BE2C (cell line): ENCODE measurements at regions not wholly inside any gene's neighbourhood (a gene's known extent, or its start where the extent isn't known, plus 50 kb on each side); places are given as distances from the start of the nearest gene placed in this dataset.

Source experiments
- DNase-seq: peaks from one replicate; pipeline ENCODE4 v3.0.0-alpha.2; 2020
- H3K27me3 ChIP-seq: fragments of 250-450 bp; sonication (Bioruptor Pico); 2 replicates; pipeline ENCODE4 v1.5.1; 2020; ENCODE audit warnings: mild to moderate bottlenecking
- H3K36me3 ChIP-seq: fragments of 250-450 bp; sonication (Bioruptor Pico); 2 replicates; pipeline ENCODE4 v1.5.1; 2020; ENCODE audit warnings: mild to moderate bottlenecking
- H3K4me1 ChIP-seq: fragments of 250-450 bp; sonication (Bioruptor Pico); 2 replicates; pipeline ENCODE4 v1.5.1; 2020
- H3K4me3 ChIP-seq: 2 replicates; pipeline ENCODE4 v1.5.1; 2011; ENCODE audit warnings: low read depth, low read length
- H3K9me3 ChIP-seq: fragments of 250-450 bp; sonication (Bioruptor Pico); 2 replicates; pipeline ENCODE4 v1.5.1; 2020
- TF ChIP-seq, protein P1 (sequence below): IDR thresholded peaks from 2 replicates; pipeline ENCODE4 v1.5.1; 2012; ENCODE audit warnings: mild to moderate bottlenecking, low read depth, low read length

DNA sequence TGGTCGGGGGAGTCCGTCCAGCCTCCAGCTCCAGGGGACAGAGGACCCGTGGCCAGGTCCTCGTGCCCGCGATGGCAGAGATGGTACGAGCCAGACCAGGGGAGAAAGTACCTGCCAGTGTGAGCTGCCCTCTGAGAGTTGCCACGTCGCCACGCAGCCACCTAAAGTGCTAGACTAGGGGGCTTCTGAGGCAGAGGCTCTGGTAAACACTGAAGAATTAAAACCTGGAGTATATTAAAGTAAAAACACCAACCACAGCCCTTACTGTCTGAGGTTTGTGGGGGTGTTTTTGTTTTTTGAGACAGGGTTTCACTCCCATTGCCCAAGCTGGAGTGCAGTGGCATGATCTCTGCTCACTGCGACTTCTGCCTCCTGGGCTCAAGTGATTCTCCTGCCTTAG is 60.1 kb upstream of the SORCS2 start:
- no peak for DNase-seq
- Histone ChIP-seq H3K36me3 (no peaks in the 10 kb centered on the region), H3K27me3 (no peaks in the 10 kb centered on the region), H3K4me3 (no peak overlapping the region), H3K4me1 (no peaks in the 10 kb centered on the region), H3K9me3 (no peaks in the 10 kb centered on the region)
- TF ChIP-seq, protein P1, sequence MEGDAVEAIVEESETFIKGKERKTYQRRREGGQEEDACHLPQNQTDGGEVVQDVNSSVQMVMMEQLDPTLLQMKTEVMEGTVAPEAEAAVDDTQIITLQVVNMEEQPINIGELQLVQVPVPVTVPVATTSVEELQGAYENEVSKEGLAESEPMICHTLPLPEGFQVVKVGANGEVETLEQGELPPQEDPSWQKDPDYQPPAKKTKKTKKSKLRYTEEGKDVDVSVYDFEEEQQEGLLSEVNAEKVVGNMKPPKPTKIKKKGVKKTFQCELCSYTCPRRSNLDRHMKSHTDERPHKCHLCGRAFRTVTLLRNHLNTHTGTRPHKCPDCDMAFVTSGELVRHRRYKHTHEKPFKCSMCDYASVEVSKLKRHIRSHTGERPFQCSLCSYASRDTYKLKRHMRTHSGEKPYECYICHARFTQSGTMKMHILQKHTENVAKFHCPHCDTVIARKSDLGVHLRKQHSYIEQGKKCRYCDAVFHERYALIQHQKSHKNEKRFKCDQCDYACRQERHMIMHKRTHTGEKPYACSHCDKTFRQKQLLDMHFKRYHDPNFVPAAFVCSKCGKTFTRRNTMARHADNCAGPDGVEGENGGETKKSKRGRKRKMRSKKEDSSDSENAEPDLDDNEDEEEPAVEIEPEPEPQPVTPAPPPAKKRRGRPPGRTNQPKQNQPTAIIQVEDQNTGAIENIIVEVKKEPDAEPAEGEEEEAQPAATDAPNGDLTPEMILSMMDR, result no peak

DNA sequence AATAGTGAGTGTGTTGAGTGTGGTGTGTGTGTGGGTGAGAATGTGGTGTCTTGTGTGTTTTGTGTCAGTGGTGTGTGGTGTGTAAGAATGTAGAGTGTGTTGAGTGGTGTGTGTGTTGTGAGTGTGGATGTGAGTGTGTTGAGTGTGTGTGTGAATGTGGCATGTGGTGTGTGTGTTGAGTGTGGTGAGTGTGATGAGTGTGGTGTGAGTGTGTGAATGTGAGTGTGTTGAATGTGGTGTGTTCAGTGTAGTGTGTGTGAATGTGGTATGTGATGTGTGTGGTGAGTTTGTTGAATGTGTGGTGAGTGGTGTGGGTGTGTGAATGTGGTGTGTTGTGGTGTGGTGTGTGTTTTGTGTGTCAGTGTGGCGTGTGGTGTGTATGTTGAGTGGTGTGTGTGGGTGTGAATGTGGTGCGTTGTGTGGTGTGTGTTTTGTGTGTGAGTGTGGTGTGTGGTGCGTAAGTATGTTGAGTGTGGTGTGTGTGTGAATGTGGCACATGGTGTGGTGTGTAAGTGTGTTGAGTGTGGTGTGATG is 60.8 kb upstream of the SORCS2 start:
- TF ChIP-seq, protein P1, result no peak
- no peaks in the 10 kb centered on the region for H3K4me1 ChIP-seq
- no peaks in the 10 kb centered on the region for H3K27me3 ChIP-seq
- H3K4me3 ChIP-seq, result no peak overlapping the region
- H3K9me3 ChIP-seq, result no peaks in the 10 kb centered on the region
- DNase-seq, result no peak
- H3K36me3 ChIP-seq, result no peaks in the 10 kb centered on the region

DNA sequence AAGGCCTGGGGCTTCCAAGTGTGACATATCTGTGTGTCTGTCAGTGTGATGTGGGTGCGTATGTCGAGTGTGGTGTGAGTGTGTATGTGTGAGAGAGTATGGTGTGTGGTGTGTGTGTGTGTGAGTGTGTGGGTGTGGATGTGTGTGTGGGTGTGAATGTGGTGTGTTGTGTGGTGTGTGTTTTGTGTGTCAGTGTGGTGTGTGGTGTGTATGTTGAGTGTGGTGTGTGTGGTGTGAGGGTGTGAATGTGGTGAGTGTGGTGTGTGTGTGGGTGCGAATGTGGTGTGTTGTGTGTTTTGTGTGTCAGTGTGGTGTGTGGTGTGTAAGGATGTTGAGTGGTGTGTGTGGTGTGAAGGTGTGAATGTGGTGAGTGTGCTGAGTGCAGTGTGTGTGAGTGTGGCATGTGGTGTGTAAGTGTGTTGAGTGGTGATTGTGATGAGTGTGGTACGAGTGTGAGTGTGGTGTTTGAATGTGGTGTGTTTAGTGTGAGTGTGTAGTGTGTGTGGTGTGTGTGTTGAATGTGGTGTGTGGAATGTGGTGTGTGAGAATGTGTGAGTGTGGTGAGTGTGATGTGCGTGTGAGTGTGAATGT is 61.6 kb upstream of the SORCS2 start:
- no peaks in the 10 kb centered on the region for H3K4me1 ChIP-seq
- H3K36me3 ChIP-seq, result no peaks in the 10 kb centered on the region
- DNase-seq, result no peak
- no peaks in the 10 kb centered on the region for H3K27me3 ChIP-seq
- H3K9me3 ChIP-seq, result no peaks in the 10 kb centered on the region
- H3K4me3 ChIP-seq, result no peak overlapping the region
- TF ChIP-seq, protein P1, result no peak

DNA sequence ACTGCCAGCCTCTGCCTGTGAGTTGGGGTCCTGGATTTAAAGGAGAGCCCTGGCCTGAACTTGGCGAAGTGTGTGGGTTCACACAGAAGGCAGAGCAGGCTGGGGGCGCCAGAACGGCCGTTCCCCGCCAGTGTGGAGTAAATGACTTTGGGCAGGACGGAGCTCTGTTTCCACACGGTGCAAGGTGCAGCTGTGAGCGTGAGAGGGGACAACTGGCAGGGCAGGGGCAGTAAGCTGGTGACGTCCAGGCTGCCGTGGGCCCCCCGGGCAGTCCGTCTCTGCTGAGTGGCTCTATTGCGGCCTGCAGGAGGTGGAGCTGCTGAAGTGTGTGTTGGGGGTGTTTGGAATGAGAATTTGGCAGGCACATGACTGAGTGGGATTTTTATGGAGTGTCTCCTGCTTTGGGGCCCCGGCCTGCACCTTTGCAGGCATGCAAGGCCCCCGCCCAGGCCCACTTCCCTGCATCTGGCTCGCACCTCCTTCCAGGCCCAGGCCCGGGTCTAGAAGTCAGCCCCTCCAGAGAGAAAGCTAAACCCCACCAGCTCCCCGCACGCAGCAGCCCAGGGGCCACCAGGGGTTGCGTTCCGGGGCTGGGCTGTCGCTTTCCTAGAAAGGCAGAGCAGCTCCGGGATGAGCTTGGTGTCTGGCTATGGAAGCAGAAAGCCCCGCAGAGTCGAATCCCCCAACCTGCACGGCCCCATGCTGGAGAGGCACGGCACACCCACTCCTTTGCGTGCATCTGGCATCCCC is 62.2 kb upstream of the GRPEL1 start:
- Histone ChIP-seq H3K36me3 (no peaks in the 10 kb centered on the region), H3K4me1 (no peaks in the 10 kb centered on the region), H3K9me3 (no peaks in the 10 kb centered on the region), H3K27me3 (no peaks in the 10 kb centered on the region), H3K4me3 (no peak overlapping the region)
- no peak for DNase-seq
- TF ChIP-seq, protein P1, result no peak

DNA sequence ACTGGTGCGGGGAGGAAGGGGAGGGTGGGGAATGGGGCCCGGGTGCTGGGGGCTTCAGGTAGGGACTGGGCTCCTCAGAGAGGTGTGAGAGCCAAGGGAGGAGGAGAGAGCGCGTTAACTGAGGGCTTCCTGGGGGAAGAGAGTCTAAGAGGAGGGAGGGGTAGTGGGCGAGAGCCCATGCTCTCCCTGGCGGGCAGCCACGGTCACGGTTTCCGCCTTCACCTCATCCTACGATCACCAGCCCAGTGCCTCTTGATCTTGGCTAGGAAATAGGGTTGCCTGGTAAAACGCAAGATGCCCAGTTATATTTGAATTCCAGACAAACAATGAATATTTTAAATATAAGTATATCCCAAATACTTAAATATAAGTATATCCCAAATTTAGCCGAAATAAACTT is 60.8 kb upstream of the GRPEL1 start:
- TF ChIP-seq, protein P1, result no peak
- DNase-seq, result no peak
- Histone ChIP-seq H3K4me1 (no peaks in the 10 kb centered on the region), H3K27me3 (no peaks in the 10 kb centered on the region), H3K4me3 (no peak overlapping the region), H3K36me3 (no peaks in the 10 kb centered on the region), H3K9me3 (no peaks in the 10 kb centered on the region)

DNA sequence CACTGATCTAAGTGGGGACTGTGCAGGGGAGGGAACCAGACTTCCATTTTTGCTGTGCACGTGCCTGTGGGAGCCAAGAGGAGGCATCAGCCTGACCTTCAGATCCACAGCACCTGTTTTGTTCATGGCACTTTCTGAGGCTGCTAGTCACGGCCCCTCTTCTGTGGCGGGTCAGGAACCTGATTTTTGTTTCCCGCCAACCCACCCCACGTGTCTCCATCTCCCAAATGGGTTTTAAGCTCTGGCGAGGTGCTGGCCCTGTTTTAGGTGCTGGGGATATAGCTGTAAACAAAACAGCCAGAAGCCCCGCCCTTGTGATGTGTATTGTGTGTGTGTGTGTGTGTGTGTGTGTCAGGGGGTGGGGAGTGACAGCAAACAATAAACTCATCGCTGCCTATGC is 60.4 kb upstream of the GRPEL1 start:
- TF ChIP-seq, protein P1, result no peak
- Histone ChIP-seq H3K27me3 (no peaks in the 10 kb centered on the region), H3K4me3 (no peak overlapping the region), H3K36me3 (no peaks in the 10 kb centered on the region), H3K4me1 (no peaks in the 10 kb centered on the region), H3K9me3 (no peaks in the 10 kb centered on the region)
- no peak for DNase-seq
